HG02759 (cell line): ENCODE measurements at regions not wholly inside any gene's neighbourhood (a gene's known extent, or its start where the extent isn't known, plus 50 kb on each side); places are given as distances from the start of the nearest gene placed in this dataset.

ENCODE experiments used
- ATAC-seq: cut with Tn5 transposase; IDR thresholded peaks from one replicate; pipeline ENCODE4 v1.9.1; 2021; ENCODE audit warnings: mild to moderate bottlenecking, moderate library complexity; ENCODE audit not compliant: unreplicated experiment

DNA sequence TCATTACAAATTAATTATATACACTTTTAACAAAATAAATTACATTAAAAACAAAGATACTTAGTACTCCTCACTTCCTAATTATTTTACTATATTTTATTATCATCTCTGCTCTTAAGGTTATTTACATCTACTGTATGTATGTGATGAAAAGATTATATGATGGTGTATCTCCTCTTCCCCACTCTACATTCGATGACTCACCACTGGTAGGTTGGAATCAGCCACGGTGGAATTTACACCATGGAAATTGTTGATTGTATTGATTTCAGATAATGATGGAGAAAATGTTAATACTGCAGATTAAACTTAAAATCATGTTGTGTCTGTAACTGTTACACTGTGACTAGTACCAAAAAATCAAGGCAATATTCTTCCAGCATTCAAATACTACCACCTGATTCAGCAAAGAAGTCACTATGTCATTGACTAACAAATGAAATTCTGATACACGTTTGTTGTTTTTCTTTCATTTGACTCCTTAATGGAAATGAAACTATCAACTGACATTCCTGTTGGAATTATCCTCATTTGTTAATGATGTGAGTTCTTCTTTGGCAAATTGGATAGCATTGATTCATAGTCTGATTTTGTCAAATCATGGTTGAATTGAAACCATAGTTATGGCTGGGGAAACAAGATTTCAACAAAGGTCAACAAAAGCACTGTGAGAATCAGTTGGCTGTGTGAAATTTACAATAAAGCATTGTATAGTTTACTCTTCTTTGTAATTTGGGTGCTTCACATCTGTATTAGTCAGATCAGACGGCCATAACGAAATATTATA lies 69.0 kb upstream of the NLK start:
- no peak for ATAC-seq

DNA sequence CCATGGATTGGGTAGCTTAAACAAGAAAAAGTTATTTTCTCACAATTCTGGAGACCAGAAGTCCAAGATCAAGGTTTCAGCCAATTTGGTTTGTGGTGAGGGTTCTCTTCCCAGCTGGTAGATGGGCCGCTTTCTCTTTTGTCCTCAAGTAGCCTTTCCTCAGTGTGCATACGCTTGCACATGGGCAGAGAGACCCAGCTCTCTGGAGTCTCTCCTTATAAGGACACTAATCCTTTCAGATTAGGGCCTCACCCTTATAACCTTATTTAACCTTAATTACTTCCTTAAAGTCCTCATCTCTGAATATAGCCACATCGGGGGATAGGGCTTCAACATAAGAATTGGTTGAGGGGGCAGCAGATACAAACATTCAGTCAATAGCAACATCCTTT lies 68.4 kb upstream of the NLK start:
- ATAC-seq = no peak

DNA sequence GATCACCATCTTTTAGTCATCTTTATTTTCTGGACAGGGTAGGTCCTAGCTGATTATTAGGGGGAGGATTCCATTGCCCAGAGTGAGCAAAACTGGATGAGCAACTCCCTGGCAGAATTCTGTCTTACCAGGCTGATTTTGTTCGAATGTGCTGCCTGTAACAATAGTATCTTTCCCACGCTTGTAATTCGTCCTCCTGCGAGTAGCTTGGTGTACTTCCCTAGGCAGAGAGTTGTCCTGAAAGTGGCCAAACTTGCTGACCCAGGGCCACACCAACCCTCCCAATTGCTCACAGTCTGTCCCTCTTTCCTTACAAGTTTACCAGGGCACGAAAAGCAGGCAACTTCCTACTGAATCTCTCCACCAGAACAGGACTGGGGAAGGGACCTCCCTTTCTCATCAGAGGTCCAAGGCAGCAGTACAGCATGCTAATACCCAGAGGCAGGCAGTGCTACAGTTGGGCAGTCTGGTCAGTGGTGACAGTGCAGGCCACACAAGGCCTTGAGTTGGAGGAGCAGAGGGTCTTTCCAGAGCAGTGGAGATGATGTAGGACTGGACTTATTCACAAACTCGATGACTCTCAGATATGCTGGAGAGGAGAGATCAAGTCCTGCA lies 67.8 kb upstream of the NLK start:
- no peak for ATAC-seq

DNA sequence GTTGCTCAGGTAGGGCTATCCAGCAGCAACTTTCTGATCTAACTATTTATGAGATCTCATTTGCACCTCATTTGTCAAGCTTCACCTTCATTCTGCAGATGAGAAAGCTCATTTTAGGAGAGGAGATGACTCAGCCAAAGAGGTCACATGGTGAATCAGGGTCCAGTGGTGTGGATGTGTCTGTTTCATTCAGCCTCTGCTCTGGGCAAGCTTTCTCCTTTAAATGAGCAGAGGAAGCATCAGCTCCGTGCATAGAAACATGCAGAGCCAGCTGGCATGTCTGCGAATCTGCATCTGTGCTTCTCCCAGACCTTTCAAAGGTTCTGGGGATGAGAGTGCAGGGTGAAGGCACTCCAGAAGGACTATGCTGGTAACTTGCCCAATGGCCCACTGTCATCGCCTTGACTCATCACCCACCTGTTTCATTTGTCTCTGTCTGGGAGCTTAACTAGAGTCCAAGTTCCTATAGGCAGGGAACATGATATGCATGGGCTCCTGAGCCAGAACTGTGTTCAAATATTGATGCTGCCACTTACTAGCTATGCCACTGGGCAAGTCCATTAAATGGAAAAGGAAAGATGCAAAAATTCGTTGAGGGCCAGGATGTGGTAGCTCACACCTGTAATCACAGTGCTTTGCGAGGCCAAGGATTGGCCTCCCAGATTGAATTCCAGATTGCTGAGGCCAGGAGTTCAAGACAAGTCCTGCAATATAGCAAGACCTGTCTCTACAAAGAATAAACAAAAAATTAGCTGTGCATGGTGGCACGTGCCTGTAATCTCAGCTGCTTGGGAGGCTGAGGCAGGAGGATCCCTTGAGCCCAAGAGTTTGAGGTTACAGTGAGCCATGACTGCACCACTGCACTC lies 67.1 kb upstream of the NLK start:
- ATAC-seq = no peak

DNA sequence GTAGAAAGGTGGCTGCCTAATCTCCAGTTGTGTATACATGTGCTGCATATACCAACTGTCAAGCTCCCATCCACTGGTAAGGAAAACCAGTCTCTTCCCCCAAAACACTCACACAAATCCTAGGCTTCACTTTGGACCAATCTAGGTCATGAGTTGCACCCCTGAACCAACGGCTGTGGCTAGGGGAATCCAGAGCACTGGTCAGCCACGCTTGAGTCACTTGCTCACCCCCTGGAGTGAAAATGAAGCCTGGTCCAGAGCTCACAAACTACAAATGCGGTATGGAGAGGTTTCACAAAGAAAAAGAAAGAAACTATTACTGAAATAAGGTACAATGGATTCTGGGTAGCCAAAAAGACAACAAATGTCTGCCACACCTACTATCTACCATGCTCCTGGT lies 66.1 kb upstream of the NLK start:
- no peak for ATAC-seq

DNA sequence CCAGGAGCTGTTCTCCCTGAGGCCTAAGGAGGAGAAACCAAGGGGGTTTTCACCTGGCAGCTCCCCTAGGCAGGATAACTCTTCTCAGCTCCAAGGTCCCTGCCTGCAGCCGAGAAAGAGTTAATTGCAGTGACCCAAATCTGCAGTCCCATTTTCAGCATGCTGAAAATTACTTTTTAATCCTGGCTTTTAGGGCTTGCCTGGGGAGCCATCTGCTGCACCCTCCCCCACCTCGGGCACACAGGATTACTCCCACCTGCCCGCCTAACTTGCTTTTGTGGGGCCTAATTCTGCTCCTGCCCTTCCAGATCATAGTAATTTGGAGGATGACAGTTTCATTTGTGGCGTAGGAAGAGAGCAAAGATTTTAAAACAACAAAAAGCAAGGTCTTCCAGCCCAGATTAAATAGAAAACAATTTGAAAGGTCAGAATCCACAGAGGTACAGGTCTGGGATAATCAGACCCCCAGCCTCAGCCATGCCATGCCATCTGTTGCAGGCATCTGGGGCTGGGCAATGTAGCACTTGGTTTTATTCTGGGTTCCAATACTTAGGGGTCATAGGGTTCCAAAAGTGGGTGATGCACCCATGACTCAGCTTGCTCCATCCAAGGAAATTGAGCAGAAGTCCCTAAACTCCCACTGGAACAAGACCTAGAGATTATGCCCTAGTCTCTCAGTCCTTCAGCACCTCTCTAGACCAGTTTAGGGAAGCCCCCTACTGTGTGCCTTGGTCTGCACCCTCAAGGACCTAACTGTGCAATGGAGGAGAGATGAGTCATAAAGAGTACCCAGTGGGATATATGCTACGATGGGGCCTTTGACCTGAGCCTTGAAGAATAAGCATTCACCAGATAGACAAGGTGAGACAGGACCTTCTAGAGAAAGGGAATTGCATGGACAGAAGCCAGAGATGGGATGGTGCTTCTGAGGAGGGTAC lies 64.5 kb upstream of the NLK start:
- ATAC-seq = no peak

DNA sequence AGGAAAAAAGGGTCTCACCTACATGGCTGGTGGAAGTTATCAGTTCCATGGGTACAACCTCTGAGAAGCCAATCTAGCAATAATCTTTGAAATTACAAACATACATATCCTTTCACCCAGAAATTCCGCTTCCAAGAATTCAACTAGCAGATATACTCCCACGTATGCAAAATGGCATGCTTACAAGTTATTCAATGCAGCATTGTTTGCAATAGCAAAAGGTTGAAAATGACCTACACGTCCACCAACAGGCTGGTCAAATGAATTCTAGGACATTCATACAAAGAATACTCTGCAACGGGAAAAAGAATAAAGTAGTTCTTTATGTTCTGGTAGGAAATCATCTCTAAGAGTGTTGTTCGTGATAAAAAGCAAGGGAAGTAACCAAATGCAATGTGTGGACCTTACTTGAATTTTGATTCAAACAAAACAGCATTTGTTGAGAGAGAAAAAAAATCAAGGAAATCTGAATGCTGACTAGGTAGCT lies 63.7 kb upstream of the NLK start:
- ATAC-seq = no peak

DNA sequence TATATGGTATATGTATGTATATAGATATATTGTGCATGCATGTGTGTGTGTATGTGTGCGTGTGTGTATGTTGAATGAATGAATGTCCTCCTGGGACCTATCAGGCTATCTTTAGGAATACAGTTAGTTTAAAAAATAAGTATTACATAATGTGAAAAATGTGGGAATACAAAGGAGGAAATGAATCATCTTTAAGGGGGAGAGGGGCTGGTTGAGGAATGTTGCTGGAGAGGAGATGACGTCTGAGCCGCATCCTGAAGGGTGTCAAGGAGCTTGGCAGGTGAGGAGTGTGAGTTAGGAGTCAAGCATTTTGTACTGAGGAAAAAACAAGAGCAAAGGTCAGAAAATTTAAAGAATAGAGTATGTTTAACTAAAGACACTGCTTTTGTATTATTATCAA lies 62.4 kb upstream of the NLK start:
- no peak for ATAC-seq

DNA sequence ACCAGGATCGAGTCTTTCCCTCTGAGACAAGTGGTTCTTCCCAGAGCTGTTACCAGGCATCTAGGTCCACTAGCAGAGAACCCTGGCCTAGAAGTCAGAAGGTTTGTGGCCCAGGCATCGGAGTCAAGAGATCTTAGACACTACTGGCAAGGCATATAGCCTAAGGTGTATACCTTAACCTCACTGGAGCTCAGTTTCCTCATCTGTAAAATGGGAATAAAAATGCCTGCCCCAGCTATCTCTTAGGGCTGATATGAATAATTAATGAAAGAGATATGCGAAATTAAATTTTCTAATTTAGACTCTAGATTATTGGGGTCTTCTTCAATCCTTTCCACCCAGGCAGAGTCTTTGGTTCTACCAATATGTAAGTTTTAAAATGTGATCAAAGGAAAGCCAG lies 60.5 kb upstream of the NLK start:
- ATAC-seq = no peak

DNA sequence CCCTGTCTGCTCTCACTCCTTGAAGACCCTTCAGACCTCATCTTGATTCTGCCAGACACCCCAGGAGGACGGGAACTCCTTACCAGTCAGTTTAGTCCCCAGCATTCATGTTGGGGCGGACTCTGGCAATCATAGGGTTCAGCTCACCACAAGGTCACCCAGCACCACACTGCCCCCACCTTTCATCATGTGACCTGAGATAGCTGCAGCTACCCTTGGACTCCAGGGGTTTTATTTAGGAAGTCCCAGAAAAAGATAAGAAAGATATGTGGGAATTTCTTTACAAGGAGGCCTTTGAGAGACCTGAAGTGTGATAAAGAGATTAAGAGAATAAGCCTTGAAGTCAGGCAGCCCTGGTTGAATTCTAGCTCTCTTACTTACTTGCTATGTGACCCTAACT lies 59.8 kb upstream of the NLK start:
- no peak for ATAC-seq

DNA sequence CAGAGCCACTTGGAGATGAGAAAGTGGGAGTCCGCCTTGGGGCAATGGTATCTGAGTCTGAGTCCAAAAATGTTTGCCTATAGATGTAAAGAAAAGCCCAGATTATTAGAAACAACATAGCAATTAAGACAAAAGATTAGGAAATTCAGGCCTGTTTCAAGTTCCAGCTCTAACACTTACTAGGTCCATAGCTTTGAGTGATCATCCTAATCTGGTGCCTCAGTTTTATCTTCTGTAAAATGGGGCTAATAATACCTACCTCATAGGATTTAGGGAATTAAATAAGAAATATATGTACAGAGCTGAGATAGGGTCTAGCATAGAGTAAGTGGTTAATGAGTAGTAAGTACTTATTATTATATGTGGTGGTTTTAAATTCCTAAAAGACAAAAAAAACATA lies 58.6 kb upstream of the NLK start:
- no peak for ATAC-seq

DNA sequence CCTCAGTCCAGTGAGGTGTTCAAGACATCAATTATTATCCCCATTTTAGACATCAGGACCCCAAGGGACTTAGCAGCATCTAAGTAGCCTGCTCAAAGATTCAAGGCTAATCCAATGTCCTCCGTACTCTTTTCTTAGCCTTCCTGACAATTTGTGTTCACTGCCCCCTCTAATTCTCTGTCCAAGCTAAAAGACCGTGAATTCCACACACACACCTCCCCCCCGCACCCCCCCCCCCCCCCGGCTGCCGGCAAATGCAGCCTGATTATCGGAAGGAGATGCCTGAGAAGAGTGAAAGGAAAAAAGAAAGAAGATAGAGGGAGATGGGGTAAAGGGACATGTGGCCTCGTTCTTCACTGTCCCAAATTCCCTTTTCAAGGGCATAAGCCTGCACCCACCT lies 58.1 kb upstream of the NLK start:
- no peak for ATAC-seq

DNA sequence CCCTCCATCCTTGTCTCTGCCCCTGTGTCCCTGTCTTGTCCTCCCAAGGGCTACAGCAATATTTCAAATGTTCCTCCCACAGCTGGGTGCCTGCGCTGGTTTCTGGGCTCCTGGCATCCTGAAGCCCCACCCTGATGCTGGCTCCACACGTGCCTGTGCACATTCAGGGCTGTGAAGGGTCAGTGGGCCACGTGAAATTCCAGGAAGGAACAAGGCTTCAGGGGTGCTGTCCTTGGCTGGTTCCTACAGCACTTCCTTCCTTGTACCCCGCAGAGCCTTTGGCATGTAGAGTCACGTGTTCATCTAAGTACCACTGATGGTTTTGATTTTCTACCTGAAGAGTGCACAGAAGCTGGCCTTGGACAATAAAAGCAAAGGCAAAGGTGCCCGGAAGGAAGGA lies 57.7 kb upstream of the NLK start:
- no peak for ATAC-seq

DNA sequence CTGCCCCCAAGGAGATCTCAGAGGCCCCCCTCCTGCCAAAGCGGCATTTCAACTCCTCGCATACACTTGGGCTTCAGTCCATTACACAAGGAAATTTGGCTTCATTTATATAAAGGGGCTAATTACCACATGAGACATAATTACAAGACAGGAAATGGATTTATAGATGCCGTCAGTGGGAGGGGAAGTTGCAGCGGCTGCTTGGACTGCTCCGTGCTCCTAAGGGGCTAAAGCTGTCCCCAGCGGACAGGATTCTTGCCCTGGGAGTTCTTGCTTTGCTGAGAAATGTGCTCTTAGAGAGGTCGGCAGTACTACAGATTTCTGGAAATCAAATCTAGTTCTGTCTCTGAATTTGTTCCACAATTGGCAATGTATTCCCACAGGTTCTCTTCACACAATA lies 57.2 kb upstream of the NLK start:
- ATAC-seq = no peak

DNA sequence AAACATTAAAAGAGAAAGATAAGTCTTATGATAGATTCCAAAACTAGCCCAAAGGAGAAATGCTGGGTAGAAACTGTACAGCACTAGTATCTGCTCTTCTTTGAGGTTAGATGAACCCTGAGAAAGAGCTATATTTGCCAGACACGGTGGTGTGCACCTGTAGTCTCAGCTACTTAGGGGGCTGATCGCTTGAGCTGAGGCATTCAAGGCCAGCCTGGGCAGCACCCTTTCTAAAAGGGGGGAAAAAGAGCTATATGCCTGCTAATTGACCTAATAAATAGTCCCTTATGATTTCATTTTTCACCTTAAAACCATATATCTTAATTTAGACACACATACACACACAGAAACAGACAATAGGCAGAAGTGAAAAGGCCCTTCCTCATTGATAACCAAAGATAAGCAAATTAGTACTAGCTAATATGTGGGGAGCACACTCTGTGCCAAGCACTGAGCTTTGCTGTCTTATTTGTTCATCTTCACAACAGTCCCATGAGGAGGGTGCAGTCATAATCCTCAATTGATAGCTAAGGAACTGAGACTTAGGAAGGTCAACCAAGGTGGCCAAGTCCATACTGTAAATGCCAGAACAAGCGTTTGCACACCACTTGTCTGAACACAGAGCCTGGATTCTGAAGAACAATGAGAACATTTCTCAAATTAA lies 56.6 kb upstream of the NLK start:
- no peak for ATAC-seq

DNA sequence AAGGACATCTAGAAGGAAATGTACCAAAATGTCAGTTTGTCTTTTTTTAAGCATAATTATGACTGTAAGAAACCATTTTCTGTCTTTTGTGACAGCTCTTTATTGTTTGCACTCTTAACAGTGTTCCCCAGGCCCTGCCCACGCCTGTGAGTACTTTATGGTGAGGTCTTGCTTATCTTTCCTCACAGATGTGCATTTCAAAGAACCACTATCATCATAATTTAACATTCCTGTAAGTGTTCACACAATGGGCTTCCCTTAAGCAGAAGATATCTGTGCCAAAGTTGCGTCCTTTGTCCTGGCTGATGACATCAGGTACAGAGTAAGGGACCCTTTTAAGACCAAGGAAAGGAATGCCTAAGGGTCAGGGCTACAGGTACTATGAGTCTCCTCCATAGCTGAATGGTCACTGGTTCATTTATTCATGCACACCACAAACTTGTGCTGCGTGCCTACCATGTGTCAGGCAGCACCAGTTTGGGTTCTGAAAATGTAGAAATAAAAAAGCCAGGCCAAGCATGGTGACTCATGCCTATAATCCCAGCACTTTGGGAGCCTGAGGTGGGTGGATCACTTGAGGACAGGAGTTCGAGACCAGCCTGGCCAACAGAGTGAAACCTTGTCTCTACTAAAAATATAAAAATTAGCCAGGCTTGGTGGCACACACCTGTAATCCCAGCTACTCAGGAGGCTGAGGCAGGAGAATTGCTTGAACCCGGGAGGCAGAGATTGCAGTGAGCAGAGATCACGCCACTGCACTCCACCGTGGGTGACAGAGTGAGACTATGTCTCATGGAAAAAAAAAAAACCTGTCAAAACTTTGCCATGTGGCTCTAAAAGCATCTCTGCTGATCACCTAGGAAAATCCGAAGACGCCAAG lies 55.4 kb upstream of the NLK start:
- no peak for ATAC-seq

DNA sequence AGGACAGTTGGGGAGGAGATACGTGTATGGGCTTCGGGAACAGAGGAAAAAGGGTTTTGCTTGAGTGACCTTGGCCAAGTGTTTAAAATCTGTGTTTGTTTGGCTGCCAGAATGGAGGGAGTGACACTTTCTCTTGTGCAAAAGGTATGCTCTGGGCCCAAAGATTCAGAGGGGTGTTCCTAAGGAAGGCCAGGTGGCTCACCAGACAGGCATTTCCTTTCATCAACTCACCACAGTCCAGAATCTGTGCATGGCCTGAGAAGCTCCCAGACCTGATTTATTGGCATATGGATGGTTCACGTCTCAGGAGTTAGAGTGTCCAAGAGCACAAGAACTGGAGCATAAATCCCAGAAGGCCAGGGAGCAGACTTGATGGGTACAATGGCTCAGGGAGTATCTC lies 53.4 kb upstream of the NLK start:
- ATAC-seq = no peak

DNA sequence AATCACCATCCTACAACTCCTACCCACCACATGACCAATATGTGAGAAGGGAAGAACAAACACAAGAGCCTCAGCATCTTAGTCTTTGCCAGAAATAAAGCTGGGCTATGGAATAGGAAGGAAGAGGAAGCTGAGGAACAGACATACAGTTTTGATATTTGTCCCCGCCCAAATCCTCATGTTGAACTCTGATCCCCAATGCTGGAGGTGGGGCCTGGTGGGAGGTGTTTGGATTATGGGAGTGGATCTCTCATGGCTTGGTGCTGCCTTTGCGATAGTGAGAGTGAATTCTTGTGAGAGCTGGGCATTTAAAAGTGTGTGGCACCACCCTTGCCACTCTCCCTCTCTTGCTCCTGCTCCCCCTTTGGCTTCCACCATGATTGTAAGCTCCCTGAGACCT lies 52.4 kb upstream of the NLK start:
- no peak for ATAC-seq

DNA sequence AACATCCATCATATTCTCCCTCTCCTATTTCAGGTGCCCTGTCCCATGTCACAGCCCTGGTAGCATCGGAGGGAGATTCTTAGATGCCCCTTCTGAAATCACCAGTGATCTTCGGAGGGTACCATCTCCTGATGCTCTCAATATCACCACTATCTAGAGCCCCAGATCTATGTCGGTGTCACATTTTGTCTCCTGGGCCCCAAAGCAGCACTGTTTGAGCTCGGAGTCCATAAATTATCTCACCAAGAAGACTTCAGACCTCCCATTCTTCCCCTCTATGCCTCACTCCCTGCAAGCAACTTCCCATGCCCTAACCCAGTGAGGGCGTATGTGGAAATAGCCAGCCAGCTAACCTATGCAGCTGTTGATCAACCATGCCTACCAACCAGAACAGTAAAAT lies 51.5 kb upstream of the NLK start:
- no peak for ATAC-seq
